Neural cell (in vitro differentiated cells): ENCODE measurements at regions not wholly inside any gene's neighbourhood (a gene's known extent, or its start where the extent isn't known, plus 50 kb on each side); places are given as distances from the start of the nearest gene placed in this dataset.

Source experiments
- H2AFZ ChIP-seq: fragments of 200-600, 300-800 bp; sonication (generic), shearing (Covaris generic); 2 replicates; pipeline ENCODE4 v1.6.0; 2014; ENCODE audit warnings: low read depth, mild to moderate bottlenecking, antibody characterized with exemption, low read length, moderate library complexity
- H3F3A ChIP-seq: fragments of 200-600 bp; shearing (Covaris generic); 2 replicates; pipeline ENCODE4 v1.6.1; 2016; ENCODE audit warnings: mild to moderate bottlenecking, moderate library complexity, mixed read lengths, antibody characterized with exemption, low read length; ENCODE audit not compliant: insufficient read depth, poor library complexity, severe bottlenecking
- H3K27ac ChIP-seq: fragments of 200-600, 300-800 bp; sonication (generic), shearing (Covaris generic); 2 replicates; pipeline ENCODE4 v1.5.1; 2014; ENCODE audit warnings: mild to moderate bottlenecking, low read length, moderate library complexity
- H3K27me3 ChIP-seq: fragments of 300-800, 200-600 bp; sonication (generic), shearing (Covaris generic); 2 replicates; pipeline ENCODE4 v1.6.0; 2014; ENCODE audit warnings: mild to moderate bottlenecking, low read depth, low read length, moderate library complexity; ENCODE audit not compliant: insufficient read depth
- H3K36me3 ChIP-seq: fragments of 300-800, 200-600 bp; sonication (generic), shearing (Covaris generic); 2 replicates; pipeline ENCODE4 v1.5.1; 2014; ENCODE audit warnings: mild to moderate bottlenecking, antibody characterized with exemption, low read length, moderate library complexity; ENCODE audit not compliant: insufficient read depth
- H3K4me2 ChIP-seq: fragments of 300-800, 200-600 bp; sonication (generic), shearing (Covaris generic); 2 replicates; pipeline ENCODE4 v1.6.0; 2014; ENCODE audit warnings: mild to moderate bottlenecking, low read length
- H3K4me3 ChIP-seq: fragments of 300-800, 200-600 bp; sonication (generic), shearing (Covaris generic); 2 replicates; pipeline ENCODE4 v1.5.1; 2014; ENCODE audit warnings: mild to moderate bottlenecking, low read length, moderate library complexity
- H3K79me2 ChIP-seq: fragments of 200-600 bp; shearing (Covaris generic); replicated peaks from 2 replicates; pipeline ENCODE4 v1.6.0; 2014; ENCODE audit warnings: mild to moderate bottlenecking, low read length, moderate library complexity; ENCODE audit not compliant: insufficient read depth
- H3K9ac ChIP-seq: fragments of 300-800, 200-600 bp; sonication (generic), shearing (Covaris generic); 2 replicates; pipeline ENCODE4 v1.6.1; 2016; ENCODE audit warnings: mild to moderate bottlenecking, low read length, mixed read lengths
- H3K9me2 ChIP-seq: fragments of 200-600 bp; shearing (Covaris generic); 2 replicates; pipeline ENCODE4 v1.6.1; 2016; ENCODE audit warnings: mild to moderate bottlenecking, low read length, mixed read lengths; ENCODE audit not compliant: insufficient read depth
- H3K9me3 ChIP-seq: fragments of 200-600, 300-800 bp; sonication (generic), shearing (Covaris generic); 2 replicates; pipeline ENCODE4 v1.6.1; 2016; ENCODE audit warnings: mild to moderate bottlenecking, mixed run types, low read length, moderate library complexity, mixed read lengths
- H4K20me1 ChIP-seq: fragments of 200-600 bp; shearing (Covaris generic); 2 replicates; pipeline ENCODE4 v1.6.1; 2016; ENCODE audit warnings: mild to moderate bottlenecking, mixed run types; ENCODE audit not compliant: insufficient read depth
- EP300 ChIP-seq: fragments of 450-650 bp; conservative IDR thresholded peaks from 2 replicates; pipeline ENCODE4 v1.6.1; 2014; ENCODE audit warnings: antibody characterized with exemption, mild to moderate bottlenecking, moderate library complexity; ENCODE audit not compliant: poor library complexity, severe bottlenecking
- EZH2 ChIP-seq: fragments of 200-600, 300-800 bp; shearing (Covaris generic), sonication (generic); IDR thresholded peaks from 2 replicates; pipeline ENCODE4 v1.6.1; 2014; ENCODE audit warnings: antibody characterized with exemption, low read length, borderline replicate concordance, mild to moderate bottlenecking; ENCODE audit not compliant: insufficient read depth, poor library complexity, severe bottlenecking
- MXI1 ChIP-seq: fragments of 450-650 bp; conservative IDR thresholded peaks from 2 replicates; pipeline ENCODE4 v1.6.1; 2014; ENCODE audit warnings: antibody characterized with exemption, mild to moderate bottlenecking; ENCODE audit not compliant: poor library complexity, severe bottlenecking
- POLR2AphosphoS5 ChIP-seq: IDR thresholded peaks from 2 replicates; pipeline ENCODE4 v1.6.1; 2012
- RAD21 ChIP-seq: fragments of 450-650 bp; conservative IDR thresholded peaks from 2 replicates; pipeline ENCODE4 v1.6.1; 2014; ENCODE audit warnings: antibody characterized with exemption, mild to moderate bottlenecking, moderate library complexity
- SMC3 ChIP-seq: fragments of 450-650 bp; conservative IDR thresholded peaks from 2 replicates; pipeline ENCODE4 v1.6.1; 2014; ENCODE audit warnings: antibody characterized with exemption, mild to moderate bottlenecking, moderate library complexity; ENCODE audit not compliant: poor library complexity
- TAF1 ChIP-seq: IDR thresholded peaks from 2 replicates; pipeline ENCODE4 v1.6.1; 2012; ENCODE audit warnings: low read depth
- TF ChIP-seq, protein P1 (sequence below): fragments of 450-650 bp; IDR thresholded peaks from 2 replicates; pipeline ENCODE4 v1.5.1; 2014; ENCODE audit warnings: antibody characterized with exemption, mild to moderate bottlenecking, moderate library complexity; ENCODE audit not compliant: poor library complexity, severe bottlenecking
- TF ChIP-seq, protein P2 (sequence below): IDR thresholded peaks from 2 replicates; pipeline ENCODE4 v1.6.1; 2012; ENCODE audit warnings: borderline replicate concordance

DNA sequence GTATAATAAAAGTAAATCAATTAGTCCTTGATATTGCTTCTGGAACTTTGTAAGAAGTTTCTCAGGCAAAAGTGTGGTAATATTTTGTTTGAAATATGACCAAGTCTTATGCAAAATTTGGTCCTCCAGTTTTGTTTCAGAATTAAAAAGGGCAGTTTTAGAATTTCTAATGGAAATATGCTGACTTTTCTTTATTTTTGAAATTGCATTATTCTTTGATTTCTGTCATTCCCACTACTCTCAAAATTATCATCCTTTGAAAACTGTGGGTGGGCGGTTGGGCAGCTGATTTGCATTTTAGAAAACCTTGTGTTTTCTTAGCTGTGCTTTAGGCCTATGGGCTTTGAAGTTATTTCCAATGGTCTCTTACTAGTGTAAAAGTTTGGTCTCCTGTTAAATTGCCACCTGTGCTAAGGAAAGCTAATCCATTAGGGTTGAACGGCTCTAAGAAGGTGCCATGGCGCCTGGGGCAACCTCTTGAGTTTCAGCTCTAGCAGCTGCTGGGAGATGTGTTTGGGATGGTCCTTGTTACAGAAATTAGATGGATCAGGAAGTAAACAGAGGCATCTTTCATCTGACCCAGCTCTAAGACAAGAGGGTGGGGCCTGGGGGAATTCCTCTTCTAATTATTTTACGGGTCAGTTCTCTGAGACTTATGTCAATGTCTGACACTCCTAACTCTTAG is 880.8 kb upstream of the SLC35B3 start:
- H3K79me2 ChIP-seq, result no peaks in the 10 kb centered on the region
- no peaks in the 10 kb centered on the region for H3F3A ChIP-seq
- no peak overlapping the region for H3K27ac ChIP-seq
- H3K36me3 ChIP-seq, result no peaks in the 10 kb centered on the region
- no peaks in the 10 kb centered on the region for H3K9me2 ChIP-seq
- no peak overlapping the region for H3K4me3 ChIP-seq
- TF ChIP-seq SMC3 (no peak), MXI1 (no peak), POLR2AphosphoS5 (no peak), RAD21 (no peak), TAF1 (no peak), EP300 (no peak), EZH2 (no peak)
- TF ChIP-seq, protein P1, sequence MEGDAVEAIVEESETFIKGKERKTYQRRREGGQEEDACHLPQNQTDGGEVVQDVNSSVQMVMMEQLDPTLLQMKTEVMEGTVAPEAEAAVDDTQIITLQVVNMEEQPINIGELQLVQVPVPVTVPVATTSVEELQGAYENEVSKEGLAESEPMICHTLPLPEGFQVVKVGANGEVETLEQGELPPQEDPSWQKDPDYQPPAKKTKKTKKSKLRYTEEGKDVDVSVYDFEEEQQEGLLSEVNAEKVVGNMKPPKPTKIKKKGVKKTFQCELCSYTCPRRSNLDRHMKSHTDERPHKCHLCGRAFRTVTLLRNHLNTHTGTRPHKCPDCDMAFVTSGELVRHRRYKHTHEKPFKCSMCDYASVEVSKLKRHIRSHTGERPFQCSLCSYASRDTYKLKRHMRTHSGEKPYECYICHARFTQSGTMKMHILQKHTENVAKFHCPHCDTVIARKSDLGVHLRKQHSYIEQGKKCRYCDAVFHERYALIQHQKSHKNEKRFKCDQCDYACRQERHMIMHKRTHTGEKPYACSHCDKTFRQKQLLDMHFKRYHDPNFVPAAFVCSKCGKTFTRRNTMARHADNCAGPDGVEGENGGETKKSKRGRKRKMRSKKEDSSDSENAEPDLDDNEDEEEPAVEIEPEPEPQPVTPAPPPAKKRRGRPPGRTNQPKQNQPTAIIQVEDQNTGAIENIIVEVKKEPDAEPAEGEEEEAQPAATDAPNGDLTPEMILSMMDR, result no peak
- TF ChIP-seq, protein P2, sequence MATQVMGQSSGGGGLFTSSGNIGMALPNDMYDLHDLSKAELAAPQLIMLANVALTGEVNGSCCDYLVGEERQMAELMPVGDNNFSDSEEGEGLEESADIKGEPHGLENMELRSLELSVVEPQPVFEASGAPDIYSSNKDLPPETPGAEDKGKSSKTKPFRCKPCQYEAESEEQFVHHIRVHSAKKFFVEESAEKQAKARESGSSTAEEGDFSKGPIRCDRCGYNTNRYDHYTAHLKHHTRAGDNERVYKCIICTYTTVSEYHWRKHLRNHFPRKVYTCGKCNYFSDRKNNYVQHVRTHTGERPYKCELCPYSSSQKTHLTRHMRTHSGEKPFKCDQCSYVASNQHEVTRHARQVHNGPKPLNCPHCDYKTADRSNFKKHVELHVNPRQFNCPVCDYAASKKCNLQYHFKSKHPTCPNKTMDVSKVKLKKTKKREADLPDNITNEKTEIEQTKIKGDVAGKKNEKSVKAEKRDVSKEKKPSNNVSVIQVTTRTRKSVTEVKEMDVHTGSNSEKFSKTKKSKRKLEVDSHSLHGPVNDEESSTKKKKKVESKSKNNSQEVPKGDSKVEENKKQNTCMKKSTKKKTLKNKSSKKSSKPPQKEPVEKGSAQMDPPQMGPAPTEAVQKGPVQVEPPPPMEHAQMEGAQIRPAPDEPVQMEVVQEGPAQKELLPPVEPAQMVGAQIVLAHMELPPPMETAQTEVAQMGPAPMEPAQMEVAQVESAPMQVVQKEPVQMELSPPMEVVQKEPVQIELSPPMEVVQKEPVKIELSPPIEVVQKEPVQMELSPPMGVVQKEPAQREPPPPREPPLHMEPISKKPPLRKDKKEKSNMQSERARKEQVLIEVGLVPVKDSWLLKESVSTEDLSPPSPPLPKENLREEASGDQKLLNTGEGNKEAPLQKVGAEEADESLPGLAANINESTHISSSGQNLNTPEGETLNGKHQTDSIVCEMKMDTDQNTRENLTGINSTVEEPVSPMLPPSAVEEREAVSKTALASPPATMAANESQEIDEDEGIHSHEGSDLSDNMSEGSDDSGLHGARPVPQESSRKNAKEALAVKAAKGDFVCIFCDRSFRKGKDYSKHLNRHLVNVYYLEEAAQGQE, result no peak
- H3K9me3 ChIP-seq, result no peaks in the 10 kb centered on the region
- no peak overlapping the region for H2AFZ ChIP-seq
- H3K27me3 ChIP-seq, result no peaks in the 10 kb centered on the region
- no peak overlapping the region for H3K4me2 ChIP-seq
- no peak overlapping the region for H3K9ac ChIP-seq
- no peaks in the 10 kb centered on the region for H4K20me1 ChIP-seq

DNA sequence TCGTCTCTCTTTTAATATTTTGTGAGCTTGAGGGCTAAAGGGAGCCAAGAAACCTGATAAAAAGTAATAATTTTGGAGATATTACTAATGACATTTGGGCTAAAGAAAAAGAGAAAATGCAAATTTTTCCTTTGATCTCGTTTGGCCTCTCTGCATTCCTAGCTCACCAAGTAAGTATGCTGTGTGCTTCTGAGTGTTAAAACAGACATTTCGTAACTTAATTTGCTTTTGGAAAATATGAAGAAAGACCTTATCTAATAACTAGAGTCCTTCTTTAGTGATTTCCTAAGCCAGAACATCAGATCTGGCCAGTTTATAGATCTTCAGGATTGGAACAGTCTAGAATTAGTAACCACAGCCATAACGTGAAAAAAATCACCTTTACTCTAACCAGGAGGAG is 872.9 kb upstream of the SLC35B3 start:
- H3K9ac ChIP-seq, result no peak overlapping the region
- no peaks in the 10 kb centered on the region for H3K9me3 ChIP-seq
- TF ChIP-seq RAD21, result no peak
- no peak for TF ChIP-seq EP300
- no peak for TF ChIP-seq EZH2
- TF ChIP-seq, protein P1, result no peak
- TF ChIP-seq, protein P2, result no peak
- no peak for TF ChIP-seq POLR2AphosphoS5
- no peak for TF ChIP-seq MXI1
- TF ChIP-seq TAF1, result no peak
- TF ChIP-seq SMC3, result no peak
- no peaks in the 10 kb centered on the region for H4K20me1 ChIP-seq
- H3K4me2 ChIP-seq, result no peak overlapping the region
- no peak overlapping the region for H3K27ac ChIP-seq
- no peaks in the 10 kb centered on the region for H3K9me2 ChIP-seq
- H3K4me3 ChIP-seq, result no peak overlapping the region
- H2AFZ ChIP-seq, result no peak overlapping the region
- H3K79me2 ChIP-seq, result no peaks in the 10 kb centered on the region
- H3K36me3 ChIP-seq, result no peaks in the 10 kb centered on the region
- H3K27me3 ChIP-seq, result no peaks in the 10 kb centered on the region
- H3F3A ChIP-seq, result no peaks in the 10 kb centered on the region
